ENCODE measurements at regions not wholly inside any gene's neighbourhood (a gene's known extent, or its start where the extent isn't known, plus 50 kb on each side); places are given as distances from the start of the nearest gene placed in this dataset.

GRCh38 chr16:7140899-7141298 lies 191.7 kb upstream of the RBFOX1 start:
- TF ChIP-seq, protein P1, sequence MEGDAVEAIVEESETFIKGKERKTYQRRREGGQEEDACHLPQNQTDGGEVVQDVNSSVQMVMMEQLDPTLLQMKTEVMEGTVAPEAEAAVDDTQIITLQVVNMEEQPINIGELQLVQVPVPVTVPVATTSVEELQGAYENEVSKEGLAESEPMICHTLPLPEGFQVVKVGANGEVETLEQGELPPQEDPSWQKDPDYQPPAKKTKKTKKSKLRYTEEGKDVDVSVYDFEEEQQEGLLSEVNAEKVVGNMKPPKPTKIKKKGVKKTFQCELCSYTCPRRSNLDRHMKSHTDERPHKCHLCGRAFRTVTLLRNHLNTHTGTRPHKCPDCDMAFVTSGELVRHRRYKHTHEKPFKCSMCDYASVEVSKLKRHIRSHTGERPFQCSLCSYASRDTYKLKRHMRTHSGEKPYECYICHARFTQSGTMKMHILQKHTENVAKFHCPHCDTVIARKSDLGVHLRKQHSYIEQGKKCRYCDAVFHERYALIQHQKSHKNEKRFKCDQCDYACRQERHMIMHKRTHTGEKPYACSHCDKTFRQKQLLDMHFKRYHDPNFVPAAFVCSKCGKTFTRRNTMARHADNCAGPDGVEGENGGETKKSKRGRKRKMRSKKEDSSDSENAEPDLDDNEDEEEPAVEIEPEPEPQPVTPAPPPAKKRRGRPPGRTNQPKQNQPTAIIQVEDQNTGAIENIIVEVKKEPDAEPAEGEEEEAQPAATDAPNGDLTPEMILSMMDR (IDR thresholded peaks at IDR 0.05; ENCODE audit: control extremely low read depth, extremely low read depth): no peak
- H3K27ac ChIP-seq (ENCODE audit: low read depth in 1 of 2, low read length in 1 of 2): no peak overlapping the region
- ATAC-seq (ENCODE audit: insufficient read depth, low FRiP score) (no peak), DNase-seq (no peak)
- no peak overlapping the region for H3K9ac ChIP-seq (ENCODE audit: insufficient read depth in 1 of 2, low read length in 2 of 2)
- no peak overlapping the region for H3K4me3 ChIP-seq
- no peaks in the 10 kb centered on the region for H3K9me3 ChIP-seq (ENCODE audit: control insufficient read depth in 4 of 4, insufficient read depth in 3 of 4, low read length in 3 of 4)
- H3K4me1 ChIP-seq (ENCODE audit: control insufficient read depth in 5 of 5, insufficient read depth in 5 of 5, low read length in 5 of 5): no peaks in the 10 kb centered on the region
- H3K36me3 ChIP-seq (ENCODE audit: control insufficient read depth in 4 of 4, insufficient read depth in 4 of 4, low read length in 4 of 4): no peaks in the 10 kb centered on the region
- WGBS, 2 donors: 64 to 74% methylated on average over 5 of the region's 5 CpGs
- H3K27me3 ChIP-seq (ENCODE audit: control insufficient read depth in 3 of 3, insufficient read depth in 3 of 3, low read length in 2 of 3): no peaks in the 10 kb centered on the region

DNA sequence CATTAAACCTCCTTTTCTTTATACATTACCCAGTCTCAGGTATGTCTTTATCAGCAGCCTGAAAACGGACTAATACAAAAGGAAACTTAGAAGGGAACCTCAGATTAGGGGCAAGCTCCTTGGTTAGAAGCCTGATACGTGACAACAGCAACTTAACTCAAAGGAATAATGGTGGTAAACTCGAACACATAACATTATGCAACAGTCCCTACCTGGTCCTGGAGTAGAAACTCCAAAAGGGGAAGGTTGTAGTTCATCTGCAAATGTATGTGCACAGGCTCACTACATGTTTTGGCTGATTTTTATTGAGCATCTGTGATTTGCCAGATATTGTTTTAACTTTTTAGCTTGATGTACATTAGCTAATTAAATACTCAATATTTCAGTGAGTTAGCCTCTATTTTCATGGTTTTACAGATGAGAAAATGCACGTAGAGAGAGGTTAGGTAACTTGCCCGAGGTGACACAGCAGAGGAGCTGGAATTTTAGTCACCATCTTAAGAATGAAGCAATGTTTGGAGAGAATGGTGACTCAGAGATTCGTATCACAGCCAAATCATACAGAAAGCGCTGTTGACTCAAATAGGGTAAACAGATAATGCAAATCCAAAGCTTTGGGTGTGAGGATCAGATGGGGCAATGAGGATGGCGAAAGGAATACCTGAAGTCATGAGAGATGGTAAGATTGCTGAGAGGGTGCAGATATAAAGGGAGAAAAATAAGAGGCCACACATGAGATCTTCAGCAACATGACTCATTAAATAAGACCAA lies 194.9 kb upstream of the RBFOX1 start:
- Histone ChIP-seq H3K4me1 (ENCODE audit: control insufficient read depth in 5 of 5, insufficient read depth in 5 of 5, low read length in 5 of 5) (no peaks in the 10 kb centered on the region), H3K9me3 (ENCODE audit: control insufficient read depth in 4 of 4, insufficient read depth in 3 of 4, low read length in 3 of 4) (no peaks in the 10 kb centered on the region), H3K36me3 (ENCODE audit: control insufficient read depth in 4 of 4, insufficient read depth in 4 of 4, low read length in 4 of 4) (no peaks in the 10 kb centered on the region), H3K4me3 (no peak overlapping the region), H3K9ac (ENCODE audit: insufficient read depth in 1 of 2, low read length in 2 of 2) (no peak overlapping the region), H3K27ac (ENCODE audit: low read depth in 1 of 2, low read length in 1 of 2) (no peak overlapping the region), H3K27me3 (ENCODE audit: control insufficient read depth in 3 of 3, insufficient read depth in 3 of 3, low read length in 2 of 3) (no peaks in the 10 kb centered on the region)
- ATAC-seq (ENCODE audit: insufficient read depth, low FRiP score) (peak; percentile 19), DNase-seq (peak in 1 of 3 donors; percentile 1)
- 57 to 75% methylated on average over 8 of the region's 8 CpGs for WGBS, 2 donors
- TF ChIP-seq, protein P1 (IDR thresholded peaks at IDR 0.05; ENCODE audit: control extremely low read depth, extremely low read depth): no peak

- WGBS, 2 donors: 94 to 98% methylated on average over 2 of the region's 2 CpGs
- H3K36me3 ChIP-seq (ENCODE audit: control insufficient read depth in 4 of 4, insufficient read depth in 4 of 4, low read length in 4 of 4): no peaks in the 10 kb centered on the region
- no peak overlapping the region for H3K9ac ChIP-seq (ENCODE audit: insufficient read depth in 1 of 2, low read length in 2 of 2)
- TF ChIP-seq, protein P1 (IDR thresholded peaks at IDR 0.05; ENCODE audit: control extremely low read depth, extremely low read depth): no peak
- ATAC-seq (ENCODE audit: insufficient read depth, low FRiP score): no peak
- no peak for DNase-seq
- H3K27me3 ChIP-seq (ENCODE audit: control insufficient read depth in 3 of 3, insufficient read depth in 3 of 3, low read length in 2 of 3): no peaks in the 10 kb centered on the region
- no peak overlapping the region for H3K27ac ChIP-seq (ENCODE audit: low read depth in 1 of 2, low read length in 1 of 2)
- H3K4me3 ChIP-seq: no peak overlapping the region
- no peaks in the 10 kb centered on the region for H3K9me3 ChIP-seq (ENCODE audit: control insufficient read depth in 4 of 4, insufficient read depth in 3 of 4, low read length in 3 of 4)
- H3K4me1 ChIP-seq (ENCODE audit: control insufficient read depth in 5 of 5, insufficient read depth in 5 of 5, low read length in 5 of 5): no peaks in the 10 kb centered on the region
Measured at GRCh38 chr16:7132465-7132864, 200.2 kb upstream of the RBFOX1 start.

- 58 to 68% methylated on average over 5 of the region's 5 CpGs for WGBS, 2 donors
- Histone ChIP-seq H3K36me3 (ENCODE audit: control insufficient read depth in 4 of 4, insufficient read depth in 4 of 4, low read length in 4 of 4) (no peaks in the 10 kb centered on the region), H3K9ac (ENCODE audit: insufficient read depth in 1 of 2, low read length in 2 of 2) (no peak overlapping the region), H3K4me1 (ENCODE audit: control insufficient read depth in 5 of 5, insufficient read depth in 5 of 5, low read length in 5 of 5) (no peaks in the 10 kb centered on the region), H3K27me3 (ENCODE audit: control insufficient read depth in 3 of 3, insufficient read depth in 3 of 3, low read length in 2 of 3) (no peaks in the 10 kb centered on the region), H3K4me3 (no peak overlapping the region), H3K9me3 (ENCODE audit: control insufficient read depth in 4 of 4, insufficient read depth in 3 of 4, low read length in 3 of 4) (peaks cover 0 to 2% (median 0%) of the 10 kb centered on the region in 4 donors), H3K27ac (ENCODE audit: low read depth in 1 of 2, low read length in 1 of 2) (no peak overlapping the region)
- ATAC-seq (ENCODE audit: insufficient read depth, low FRiP score): no peak
- DNase-seq: no peak
- TF ChIP-seq, protein P1 (IDR thresholded peaks at IDR 0.05; ENCODE audit: control extremely low read depth, extremely low read depth): no peak
Measured at GRCh38 chr16:7124701-7125100, 207.9 kb upstream of the RBFOX1 start.

Data from lung (tissue), 11 donors.